RKO (cell line): ENCODE measurements at regions not wholly inside any gene's neighbourhood (a gene's known extent, or its start where the extent isn't known, plus 50 kb on each side); places are given as distances from the start of the nearest gene placed in this dataset.
A peak's percentile ranks its signal among the peaks of the same experiment; 100 is the strongest.

Experiments used
- DNase-seq: peaks from one replicate; pipeline ENCODE4 v3.0.0-alpha.2; 2016; ENCODE audit warnings: low spot score

DNA sequence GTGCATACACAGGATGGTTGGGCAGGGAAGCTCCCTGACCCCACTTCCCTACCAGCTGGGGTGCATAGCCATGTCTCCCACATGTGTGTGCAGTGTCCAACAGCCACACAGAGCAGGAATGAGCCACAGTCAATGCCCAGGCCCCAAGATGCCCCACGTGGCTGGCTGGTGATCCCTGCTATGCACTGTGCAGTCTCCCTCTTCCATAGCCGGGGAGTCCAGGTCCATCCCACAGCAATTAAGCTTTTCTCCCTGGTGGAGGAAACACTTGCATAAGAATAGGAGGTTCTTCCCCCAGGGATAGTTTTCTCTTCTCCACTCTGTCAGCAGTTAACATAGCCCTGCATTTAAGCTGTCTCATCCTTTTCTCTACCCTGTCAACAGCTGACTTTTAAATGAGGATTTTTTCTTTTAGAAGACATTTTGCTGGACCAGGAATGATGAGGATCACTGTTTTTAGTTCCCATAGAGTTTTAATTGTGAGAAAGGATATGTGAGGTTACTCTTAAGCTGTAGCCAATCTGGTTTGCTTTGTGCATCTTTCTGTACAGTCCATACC is 396.5 kb upstream of the VWC2 start:
- no peak for DNase-seq

DNA sequence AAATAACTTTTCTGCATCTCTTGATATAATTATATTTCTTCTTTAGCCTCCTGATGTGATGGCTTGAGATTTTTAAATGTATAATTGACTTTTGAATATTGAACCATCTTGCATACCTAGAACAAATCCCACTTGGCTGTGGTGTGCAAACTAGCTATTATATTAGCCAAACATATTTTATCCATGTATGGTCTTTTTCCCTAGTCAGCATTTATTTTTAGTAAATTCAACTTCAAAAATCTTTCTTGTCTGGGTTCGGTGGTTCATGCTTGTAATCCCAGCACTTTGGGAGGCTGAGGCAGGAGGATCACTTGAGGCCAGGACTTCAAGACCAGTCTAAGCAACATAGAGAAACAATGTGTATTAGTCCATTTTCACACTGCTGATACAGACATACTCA is 386.6 kb upstream of the VWC2 start:
- DNase-seq = no peak

DNA sequence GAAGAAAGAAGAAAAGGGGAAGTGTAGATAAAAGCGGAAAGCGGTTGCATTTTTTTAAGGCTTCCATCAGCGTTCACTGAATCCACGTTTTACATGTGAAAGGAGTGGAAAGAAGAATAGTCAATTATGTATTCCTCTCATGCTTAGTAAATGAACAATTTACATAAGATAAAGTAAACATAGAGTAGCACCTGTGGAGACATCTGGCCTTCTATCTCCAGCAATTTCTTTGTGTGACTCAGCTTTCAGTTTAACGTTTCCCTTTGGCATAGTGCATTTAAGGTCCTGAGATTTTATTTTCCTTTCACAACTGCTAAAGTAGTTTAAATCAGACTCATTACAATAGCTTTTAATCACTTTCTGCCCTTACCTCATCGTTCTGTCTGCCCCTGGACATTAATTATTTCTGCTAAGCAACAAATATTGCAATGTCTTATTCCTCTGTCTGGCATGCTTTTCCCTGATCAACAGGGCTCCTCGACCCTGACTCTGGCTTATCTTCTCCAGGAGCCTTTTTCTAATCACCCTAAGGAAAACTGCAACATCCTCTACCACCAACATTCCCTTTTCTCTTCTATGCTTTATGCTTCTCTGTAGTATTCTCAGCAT is 383.5 kb upstream of the VWC2 start:
- DNase-seq = no peak

DNA sequence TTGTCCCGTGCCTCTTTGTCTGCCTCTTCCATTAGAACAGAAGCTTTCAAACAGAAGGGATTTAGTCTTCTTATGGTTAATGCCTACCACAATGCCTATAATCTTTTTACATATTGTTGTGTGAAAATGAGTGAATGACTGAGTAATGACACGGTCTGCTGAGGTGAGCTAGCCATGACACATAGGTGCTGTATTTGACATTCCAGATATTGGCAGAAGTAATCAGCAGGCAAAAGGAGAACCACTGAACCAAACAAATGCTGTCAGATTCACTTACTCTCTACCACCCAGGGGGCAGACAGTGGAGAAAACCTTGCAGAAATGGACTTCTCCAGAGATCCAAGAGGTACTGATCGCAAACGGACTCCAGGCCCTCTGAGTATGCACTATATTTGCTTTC is 377.2 kb upstream of the VWC2 start:
- DNase-seq = peak; percentile 5

DNA sequence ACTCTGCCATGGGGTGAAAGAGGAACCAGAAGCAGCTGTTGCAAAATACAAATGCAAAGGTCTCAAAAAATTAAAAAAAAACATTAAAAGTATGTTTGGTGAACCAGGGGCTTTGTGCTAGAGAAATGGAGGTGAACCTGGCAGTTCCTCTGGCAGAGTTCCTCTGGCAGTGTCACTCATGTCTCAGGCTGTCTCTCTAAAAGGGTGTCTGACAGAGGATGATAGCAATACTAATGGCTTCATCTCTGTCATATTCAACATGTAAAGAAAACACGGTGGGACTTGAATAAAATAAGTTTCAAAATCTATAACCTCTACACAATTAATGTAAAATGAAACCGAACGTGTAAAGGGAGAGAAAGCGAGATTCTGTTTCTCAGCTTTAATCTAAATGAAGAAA is 375.7 kb upstream of the VWC2 start:
- DNase-seq = no peak

DNA sequence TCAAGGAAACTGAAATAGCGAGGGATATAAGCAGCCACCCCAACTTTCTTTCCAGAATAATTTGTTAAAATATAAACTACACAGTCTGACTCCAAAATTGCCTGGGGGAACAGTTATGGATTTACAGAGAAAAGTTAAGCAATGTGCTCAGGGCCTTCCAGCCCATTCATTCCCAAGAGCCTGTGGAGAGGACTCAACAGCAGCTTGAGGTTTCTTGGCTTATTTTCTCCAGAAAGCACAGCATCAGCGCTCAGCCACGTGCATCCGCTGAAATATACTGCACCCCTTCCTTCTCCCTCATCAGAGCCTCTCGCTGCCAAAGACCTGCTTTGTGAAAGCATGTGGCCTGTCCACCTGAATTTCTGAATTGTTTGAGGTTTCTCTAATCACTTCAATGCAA is 375.2 kb upstream of the VWC2 start:
- DNase-seq = no peak

DNA sequence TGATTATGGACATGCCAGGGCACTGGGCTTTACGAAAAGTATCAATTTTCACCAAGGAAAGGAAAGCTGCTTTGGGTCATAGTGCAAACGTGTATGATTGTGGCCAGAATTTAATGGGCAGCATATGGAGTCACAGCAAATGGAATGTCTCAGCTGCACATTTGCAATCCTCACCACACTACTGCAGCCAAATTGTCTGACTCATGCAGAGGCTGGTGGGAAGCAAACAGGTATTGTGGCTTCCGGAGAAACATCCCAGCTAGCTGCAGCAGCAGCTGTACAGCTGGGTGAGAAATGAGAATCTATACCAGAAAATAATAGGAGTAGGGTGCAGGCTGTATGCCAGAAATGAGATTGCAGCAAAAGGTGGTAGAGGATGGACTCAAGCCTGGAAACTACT is 374.7 kb upstream of the VWC2 start:
- DNase-seq = peak; percentile 15

DNA sequence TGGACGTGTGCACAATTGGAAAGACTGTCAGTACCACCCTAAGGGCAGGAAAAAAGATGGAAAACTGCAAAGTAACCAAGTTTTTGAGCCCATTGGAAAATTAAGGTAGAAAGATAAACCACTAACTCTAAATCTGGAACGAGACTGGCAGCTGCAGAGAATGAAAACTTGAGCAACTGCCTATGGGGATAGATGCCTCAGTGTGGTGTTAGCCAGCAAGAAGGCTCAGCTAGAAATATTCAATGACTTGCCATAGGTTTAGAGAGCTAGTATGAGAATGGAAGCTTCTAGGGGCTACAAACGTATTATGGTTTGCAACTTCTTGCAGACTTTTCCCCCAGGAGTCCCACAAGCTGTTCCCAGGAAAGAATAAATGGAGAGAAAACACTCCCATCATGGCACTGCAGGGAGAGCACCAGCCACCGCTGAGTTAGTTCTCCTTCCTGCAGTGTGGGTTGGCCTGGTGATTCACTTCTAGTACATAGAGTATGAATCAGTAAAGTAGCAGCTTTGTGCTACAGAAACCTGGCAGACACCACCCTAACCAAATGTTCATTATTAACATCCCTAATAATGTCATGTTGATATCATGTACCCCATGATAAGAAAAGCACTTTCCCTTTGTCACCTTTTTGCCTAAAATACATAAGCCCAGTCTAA is 372.4 kb upstream of the VWC2 start:
- DNase-seq = peak; percentile 23

DNA sequence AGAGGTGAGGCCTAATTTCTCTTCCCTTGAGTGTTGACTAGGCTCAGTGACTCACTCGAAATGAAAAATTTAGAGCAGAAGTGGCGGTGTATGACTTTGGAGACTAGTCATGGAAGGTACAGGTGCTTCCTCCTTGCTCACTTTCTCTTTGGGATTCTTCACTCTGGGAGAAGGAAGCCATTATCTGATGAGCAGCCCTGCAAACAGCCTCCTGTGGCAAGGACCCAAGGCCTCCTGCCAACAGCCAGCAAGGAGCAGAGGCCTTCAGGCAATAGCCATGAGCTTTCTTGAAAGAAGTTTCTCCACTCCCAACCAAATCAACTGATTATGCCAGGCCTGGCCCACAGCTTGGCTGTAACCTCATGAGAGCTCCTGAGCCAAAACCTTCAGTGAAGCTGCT is 369.6 kb upstream of the VWC2 start:
- no peak for DNase-seq

DNA sequence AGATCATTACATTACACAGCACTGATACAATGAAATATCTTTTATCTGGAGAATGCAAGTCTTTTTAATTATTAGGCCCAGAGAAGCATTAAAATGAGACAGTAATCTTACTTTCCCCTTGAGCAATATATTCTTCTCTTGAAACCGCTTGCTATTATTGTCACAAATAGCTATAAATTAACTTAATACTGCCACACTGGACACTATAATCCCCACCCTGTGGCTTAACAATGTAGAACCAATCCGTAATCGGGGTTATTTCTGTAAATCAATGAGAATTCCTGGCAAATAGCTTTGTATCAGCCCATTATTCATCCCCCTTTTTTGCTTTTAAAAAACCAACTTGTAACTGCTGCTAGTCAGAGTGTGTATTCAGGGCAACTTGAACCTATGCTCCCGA is 366.2 kb upstream of the VWC2 start:
- no peak for DNase-seq

DNA sequence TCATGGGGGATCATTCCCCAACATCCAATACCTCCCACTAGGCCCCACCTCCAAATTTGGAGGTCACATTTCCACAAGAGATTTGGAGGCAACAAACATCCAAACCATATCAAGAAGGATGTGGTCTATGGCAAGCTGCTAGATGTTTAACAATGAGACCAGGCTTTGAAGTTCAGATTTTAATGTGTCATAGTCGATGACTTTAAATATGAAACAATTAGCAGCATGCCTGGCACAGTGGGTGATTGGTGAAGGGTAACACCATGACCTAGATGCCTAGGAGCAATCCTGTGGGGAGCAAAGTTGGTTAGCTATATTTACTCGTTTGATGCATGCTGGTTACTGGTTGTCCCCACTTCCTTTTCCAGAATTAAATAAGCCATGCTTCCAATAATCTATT is 356.4 kb upstream of the VWC2 start:
- no peak for DNase-seq

DNA sequence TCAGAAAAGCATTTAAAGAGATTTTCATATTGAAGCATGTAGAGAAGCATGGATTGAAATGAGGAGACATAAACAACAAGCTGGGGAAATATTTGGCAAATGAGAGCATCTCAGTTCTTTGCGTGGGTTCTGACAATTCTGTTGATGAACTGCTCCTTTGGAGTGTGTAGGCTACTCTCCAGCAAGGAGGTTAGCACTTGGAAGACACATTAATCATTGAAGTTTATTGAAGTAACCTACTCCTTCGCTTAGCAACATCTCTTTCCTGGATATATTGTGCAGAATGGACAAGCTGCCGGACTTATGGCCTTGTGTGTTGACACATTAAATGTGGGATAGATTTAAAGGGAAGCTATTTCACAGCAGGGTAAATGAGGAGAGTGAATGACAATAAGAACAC is 354.5 kb upstream of the VWC2 start:
- DNase-seq = no peak

DNA sequence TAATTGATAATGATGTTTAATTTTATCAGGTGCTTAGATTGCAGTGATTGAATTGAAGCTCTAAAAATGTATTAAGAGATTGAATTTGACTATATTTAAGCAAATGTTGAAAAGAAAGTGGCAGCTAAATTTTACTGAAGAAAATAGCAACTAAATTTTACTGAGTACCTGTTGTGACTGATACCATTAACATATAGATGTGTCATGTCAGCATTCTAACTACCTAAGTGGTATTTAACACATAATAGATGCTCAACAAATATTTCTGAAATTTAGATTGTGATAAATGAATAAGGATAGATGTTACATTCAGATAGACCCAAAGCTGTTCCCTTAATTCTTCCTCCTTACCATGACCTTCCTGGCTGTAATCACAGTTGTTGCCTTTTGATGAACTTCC is 350.9 kb upstream of the VWC2 start:
- DNase-seq = no peak

DNA sequence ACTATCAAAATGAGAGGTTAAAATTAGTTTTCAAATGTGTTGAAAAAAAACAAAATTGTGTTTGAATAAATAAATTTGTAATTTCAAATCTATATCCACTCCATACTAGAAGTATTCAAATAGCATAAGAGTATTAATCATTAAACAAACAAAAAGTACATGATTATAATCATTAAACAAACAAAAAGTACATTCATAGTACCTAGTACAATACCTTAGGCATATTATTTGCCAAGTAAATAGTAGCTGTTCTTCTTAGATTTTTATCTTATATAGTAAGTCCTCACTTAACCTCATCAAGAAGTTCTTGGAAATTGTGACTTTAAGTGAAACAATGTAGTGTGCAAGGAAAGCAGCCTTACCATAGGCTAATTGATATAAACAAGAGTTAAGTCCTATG is 349.3 kb upstream of the VWC2 start:
- no peak for DNase-seq

DNA sequence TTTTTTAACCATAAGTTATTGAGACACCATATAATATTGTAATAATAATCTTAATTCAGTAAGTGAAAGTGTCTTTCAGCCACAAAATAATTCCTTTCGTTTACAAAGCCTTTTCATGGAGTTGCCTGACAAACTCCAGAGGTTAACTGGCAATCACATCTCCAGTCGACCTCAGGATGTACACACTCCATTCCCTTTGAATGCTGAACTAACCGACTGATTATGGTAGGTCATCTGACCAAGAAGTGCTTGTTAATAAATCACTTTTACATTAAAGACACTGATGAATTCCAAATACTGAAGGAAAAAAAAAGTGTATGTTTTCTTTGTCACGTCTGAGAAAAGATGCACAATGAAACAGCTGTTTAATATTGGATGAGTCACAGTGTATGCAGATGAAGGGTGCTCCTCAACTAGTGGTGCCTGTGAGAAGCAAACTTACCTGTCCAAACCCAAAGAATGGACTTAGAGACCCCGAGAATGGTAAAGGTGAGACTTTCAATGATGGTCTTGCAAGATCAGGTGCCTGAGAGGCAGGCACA is 348.1 kb upstream of the VWC2 start:
- DNase-seq = no peak

DNA sequence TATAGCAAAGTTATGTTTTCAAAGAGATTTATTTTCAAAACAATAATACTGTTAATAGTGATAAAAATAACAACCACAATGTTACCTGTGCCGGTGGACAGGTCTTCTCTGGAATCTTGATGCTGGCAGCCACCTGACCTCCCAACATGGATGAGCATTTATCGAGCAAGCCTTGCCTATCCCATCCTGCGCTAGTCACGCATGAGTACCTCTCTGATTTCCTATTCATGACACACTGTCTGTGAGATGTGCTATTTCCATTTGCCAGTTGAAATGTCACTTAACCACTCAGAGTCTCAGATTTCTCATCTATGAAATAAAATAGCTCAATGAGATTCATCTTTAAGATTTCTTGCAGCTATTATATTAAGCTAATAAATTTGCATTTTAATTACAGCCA is 341.2 kb upstream of the VWC2 start:
- no peak for DNase-seq

DNA sequence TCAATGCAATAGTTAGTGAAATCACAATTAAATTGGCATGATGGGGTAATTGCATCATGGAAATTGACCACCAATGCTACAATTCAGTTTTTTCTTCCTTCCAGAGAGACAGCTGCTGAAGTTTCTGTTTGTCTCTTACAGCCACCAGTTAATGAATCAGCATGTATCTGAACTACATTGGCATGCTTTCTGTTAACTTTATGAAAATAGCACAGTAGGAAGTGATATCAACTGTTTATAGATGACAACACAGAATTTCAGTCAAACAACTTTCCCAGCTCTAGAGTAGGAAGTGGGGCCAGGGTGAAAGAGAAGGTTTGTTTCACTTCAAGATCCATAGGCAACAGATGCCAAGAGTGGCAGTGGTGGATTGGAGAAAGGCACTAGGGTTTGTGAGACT is 339.6 kb upstream of the VWC2 start:
- DNase-seq = no peak

DNA sequence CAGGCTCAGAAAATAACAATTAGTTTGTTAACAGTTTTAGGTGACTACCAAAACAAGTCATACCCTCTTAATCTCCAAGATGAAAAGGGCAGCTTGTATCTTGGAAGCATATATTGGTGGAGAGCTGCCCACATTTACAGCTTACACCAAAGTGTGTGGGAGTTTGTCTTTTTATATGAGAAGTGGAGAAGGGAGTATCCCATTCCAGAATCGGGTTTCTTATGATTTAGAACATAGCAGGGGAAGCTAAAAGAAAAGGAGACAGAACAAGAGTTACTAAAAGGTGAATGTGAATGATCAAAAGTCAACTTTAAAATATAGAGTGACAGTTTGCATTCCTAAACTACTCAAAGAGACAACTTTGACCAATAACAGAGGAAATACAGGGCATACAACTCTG is 338.6 kb upstream of the VWC2 start:
- no peak for DNase-seq

DNA sequence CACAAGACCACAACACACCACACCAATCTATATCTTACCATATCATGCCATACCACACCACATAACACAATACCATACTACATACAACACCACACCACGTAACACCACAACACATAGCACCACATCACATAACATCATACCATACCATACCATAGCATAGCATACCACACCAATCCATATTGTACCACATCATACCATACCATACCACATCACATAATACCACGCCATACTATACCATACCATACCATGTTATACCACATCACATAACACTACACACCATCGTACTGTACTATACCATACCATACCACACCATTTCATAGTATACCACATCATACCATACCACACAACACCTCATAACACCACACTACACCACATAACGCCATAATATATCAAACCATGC is 335.2 kb upstream of the VWC2 start:
- no peak for DNase-seq

DNA sequence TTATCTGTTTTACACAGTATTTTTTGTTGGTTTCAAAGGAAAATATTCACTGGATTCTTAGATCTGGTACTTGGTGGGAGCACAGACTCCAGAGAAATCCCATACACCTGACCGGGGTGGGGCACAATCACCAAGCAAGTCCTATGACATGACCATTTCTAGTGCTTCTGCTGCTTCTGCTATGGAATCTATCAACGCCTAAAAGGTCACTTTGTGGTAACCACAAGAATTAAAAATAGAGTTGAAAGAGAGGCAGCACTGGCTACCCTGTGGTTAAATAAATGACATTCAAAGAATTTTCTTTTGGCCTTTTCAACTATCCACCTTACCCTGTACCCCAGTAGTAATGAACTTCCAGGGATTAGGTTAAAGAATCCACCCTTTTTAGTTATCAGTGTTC is 329.9 kb upstream of the VWC2 start:
- DNase-seq = no peak

DNA sequence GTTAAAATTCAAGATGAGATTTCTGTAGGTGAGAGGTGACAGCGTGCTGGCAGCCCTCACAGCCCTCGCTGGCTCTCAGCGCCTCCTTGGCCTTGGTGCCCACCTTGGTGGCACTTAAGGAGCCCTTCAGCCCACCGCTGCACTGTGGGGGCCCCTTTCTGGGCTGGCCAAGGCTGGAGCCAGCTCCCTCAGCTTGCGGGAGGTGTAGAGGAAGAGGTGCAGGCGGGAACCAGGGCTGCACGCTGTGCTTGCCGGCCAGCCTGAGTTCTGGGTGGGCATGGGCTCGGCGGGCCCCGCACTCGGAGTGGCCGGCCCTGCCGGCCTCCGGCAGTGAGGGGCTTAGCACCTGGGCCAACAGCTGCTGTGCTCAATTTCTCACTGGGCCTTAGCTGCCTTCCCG is 320.0 kb upstream of the VWC2 start:
- no peak for DNase-seq

DNA sequence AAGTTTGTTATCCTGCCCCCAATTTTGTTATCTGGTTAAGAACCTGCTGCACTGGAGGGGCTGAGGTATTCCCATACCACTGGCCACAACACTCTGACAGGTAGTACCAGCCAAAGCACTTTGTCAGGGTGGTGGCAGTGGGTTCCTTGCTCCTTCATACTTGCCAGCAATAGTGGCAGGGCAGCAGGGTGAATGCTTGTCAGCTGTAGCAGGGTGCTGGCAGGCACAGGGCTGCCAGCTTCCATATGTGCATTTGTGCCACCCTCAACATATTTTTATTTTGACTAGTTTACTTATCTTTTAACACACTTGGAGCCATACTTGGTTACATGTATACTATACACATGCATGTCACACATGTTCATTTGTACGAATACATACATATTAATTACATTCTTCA is 294.0 kb upstream of the VWC2 start:
- DNase-seq = no peak

DNA sequence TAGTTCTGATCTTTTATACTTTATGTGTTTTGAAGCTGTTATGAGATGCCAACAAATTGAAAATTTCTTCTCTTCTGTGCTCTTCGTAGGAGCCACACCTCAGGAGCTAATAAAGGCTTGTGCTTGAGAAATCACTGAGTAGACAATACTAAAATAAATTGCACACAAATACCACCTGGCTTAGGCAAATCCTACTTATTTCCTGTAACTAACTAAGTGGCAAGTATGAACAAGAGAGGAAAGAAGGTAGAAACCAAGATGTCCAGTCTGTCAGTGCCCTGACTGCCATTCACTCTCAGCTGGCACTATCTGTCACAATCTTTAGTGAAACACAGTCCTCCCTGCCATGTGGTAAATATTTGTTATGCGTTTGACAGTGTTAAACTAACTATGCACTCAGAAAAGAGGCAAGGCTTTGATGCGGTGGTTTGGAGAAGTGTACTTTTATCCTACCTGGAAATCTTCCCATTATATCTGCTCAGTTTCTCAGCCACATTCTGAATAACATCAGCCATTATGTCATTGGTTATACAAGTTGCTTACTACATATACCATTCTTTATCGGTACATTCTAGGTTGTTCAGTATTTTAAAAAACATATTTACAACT is 293.4 kb upstream of the VWC2 start:
- DNase-seq = no peak
